ENCODE measurements at regions not wholly inside any gene's neighbourhood (a gene's known extent, or its start where the extent isn't known, plus 50 kb on each side); places are given as distances from the start of the nearest gene placed in this dataset.

DNA sequence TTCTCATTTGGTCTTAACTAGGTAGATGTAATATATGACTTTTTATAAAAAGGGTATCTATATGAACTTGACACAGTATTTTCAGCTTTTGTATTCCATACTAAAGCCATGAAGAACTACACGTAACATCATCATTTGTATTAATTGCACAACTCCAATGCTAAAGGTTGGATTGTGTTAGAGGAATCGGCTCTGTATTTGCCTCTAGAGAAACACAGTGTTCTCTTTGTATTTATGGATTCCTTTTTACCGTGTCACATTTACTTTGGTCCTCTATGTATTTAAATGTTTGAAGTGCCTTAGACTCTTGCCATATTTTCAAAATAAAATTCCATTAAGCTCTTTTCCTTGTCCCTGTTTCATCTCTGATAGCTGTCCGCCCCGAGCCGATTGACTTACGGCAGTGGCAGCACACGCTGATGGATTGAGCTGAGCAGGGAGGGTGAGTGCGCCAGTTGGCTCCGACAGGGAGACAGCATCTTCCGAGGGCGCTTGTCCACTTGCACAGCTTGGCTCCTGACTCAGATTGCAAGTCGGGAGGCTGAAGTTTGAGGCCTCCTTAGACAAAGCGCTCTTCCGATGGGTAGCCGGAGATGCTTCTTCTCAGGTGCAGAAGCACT lies 95.6 kb upstream of the DMRT1 start:
- no peak overlapping the region for H3K27ac ChIP-seq
- H3K4me1 ChIP-seq (ENCODE audit: low read depth): no peaks in the 10 kb centered on the region
- no peaks in the 10 kb centered on the region for H3K27me3 ChIP-seq
- H3K36me3 ChIP-seq: peaks cover 33% of the 10 kb centered on the region
- TF ChIP-seq, protein P1, sequence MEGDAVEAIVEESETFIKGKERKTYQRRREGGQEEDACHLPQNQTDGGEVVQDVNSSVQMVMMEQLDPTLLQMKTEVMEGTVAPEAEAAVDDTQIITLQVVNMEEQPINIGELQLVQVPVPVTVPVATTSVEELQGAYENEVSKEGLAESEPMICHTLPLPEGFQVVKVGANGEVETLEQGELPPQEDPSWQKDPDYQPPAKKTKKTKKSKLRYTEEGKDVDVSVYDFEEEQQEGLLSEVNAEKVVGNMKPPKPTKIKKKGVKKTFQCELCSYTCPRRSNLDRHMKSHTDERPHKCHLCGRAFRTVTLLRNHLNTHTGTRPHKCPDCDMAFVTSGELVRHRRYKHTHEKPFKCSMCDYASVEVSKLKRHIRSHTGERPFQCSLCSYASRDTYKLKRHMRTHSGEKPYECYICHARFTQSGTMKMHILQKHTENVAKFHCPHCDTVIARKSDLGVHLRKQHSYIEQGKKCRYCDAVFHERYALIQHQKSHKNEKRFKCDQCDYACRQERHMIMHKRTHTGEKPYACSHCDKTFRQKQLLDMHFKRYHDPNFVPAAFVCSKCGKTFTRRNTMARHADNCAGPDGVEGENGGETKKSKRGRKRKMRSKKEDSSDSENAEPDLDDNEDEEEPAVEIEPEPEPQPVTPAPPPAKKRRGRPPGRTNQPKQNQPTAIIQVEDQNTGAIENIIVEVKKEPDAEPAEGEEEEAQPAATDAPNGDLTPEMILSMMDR (IDR thresholded peaks at IDR 0.05; ENCODE audit: low read depth, low read length): no peak
- H3K4me3 ChIP-seq: no peak overlapping the region
- no peaks in the 10 kb centered on the region for H3K9me3 ChIP-seq (ENCODE audit: low read depth)
- DNase-seq (ENCODE audit: low read depth in 1 of 2, low spot score in 1 of 2): no peak

DNA sequence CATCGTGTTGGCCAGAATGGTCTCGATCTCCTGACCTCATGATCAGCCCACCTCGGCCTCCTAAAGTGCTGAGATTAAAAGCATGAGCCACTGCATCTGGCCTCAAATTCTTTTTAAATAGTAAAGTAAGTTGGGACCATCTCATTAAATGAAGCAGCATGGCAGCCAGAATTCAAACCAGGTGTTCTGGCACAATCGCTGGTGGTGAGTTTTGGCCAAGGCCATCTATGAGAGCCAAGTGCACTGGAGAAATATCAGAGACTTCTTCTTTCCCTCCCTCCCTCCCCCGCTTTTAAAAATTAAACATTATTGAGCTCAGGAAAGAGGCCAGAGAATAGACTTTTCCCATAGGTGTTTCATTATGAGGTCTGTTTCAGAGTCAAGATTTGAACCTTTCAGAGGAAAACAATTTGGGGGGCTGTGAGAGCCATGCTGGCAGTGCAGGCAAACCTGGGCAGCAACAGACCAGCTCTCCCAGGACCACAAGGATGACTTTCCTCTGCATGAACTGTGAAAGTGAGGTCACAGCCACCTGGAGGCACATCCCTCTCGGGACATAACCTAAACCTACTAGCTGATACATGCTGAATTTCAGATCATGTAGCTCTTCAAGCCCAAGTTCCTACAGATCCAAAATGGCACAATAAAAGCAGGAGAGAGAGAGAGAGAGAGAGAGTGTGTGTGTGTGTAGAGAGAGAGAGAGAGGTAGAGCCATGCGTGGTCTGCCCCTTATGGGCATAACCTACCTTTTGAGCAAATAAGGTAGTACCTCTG lies 94.6 kb upstream of the DMRT1 start:
- Histone ChIP-seq H3K4me3 (no peak overlapping the region), H3K36me3 (peaks cover 33% of the 10 kb centered on the region), H3K4me1 (ENCODE audit: low read depth) (no peaks in the 10 kb centered on the region), H3K27me3 (no peaks in the 10 kb centered on the region), H3K27ac (no peak overlapping the region), H3K9me3 (ENCODE audit: low read depth) (no peaks in the 10 kb centered on the region)
- TF ChIP-seq, protein P1 (IDR thresholded peaks at IDR 0.05; ENCODE audit: low read depth, low read length): no peak
- DNase-seq (ENCODE audit: low read depth in 1 of 2, low spot score in 1 of 2): no peak

DNA sequence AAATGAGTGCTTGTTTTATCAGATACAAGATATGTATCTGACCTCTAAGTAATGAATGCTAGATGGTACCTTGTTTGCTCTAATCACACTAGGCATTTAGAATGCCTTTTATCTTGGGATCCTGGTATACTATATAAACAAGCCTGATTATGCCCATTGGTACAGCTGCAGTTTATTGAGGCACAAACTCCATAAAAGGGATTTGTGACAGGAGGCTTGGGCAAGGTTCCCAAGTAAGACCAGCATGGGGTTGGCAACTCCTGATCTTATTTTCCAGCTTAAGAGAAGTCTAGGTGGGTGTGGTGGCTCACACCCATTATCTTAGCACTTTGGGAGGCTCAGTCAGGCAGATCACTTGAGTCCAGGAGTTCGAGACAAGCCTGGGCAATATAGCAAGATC lies 93.9 kb upstream of the DMRT1 start:
- Histone ChIP-seq H3K27ac (no peak overlapping the region), H3K36me3 (peaks cover 29% of the 10 kb centered on the region), H3K4me1 (ENCODE audit: low read depth) (no peaks in the 10 kb centered on the region), H3K9me3 (ENCODE audit: low read depth) (no peaks in the 10 kb centered on the region), H3K4me3 (no peak overlapping the region), H3K27me3 (no peaks in the 10 kb centered on the region)
- TF ChIP-seq, protein P1 (IDR thresholded peaks at IDR 0.05; ENCODE audit: low read depth, low read length): no peak
- DNase-seq (ENCODE audit: low read depth in 1 of 2, low spot score in 1 of 2): no peak

- H3K27me3 ChIP-seq: no peaks in the 10 kb centered on the region
- H3K27ac ChIP-seq: no peak overlapping the region
- H3K4me3 ChIP-seq: no peak overlapping the region
- no peaks in the 10 kb centered on the region for H3K4me1 ChIP-seq (ENCODE audit: low read depth)
- TF ChIP-seq, protein P1 (IDR thresholded peaks at IDR 0.05; ENCODE audit: low read depth, low read length): no peak
- H3K9me3 ChIP-seq (ENCODE audit: low read depth): no peaks in the 10 kb centered on the region
- peaks cover 15% of the 10 kb centered on the region for H3K36me3 ChIP-seq
- no peak for DNase-seq (ENCODE audit: low read depth in 1 of 2, low spot score in 1 of 2)
These were observed 92.5 kb upstream of the DMRT1 start for GRCh38 chr9:748861-749497.

DNA sequence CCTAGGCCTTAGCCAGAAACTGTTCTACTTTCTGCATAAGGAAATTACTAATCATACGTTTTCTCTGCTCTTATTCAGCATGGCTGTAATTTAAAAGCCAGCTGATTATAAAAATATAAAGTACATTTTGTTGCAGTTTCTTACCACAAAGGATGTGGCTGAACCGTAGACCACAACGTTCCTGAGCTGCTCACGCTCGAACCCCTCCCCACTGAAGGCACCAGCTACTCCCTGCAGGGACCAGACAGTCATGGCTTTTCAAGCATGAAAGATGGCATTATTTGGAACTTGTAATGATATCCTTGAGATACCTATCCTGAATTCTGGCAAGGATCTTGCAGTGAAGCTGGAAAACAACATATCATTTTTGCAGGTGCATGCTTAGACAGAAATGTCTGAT lies 91.8 kb upstream of the DMRT1 start:
- Histone ChIP-seq H3K9me3 (ENCODE audit: low read depth) (no peaks in the 10 kb centered on the region), H3K27ac (no peak overlapping the region), H3K36me3 (peaks cover 12% of the 10 kb centered on the region), H3K27me3 (no peaks in the 10 kb centered on the region), H3K4me1 (ENCODE audit: low read depth) (no peaks in the 10 kb centered on the region), H3K4me3 (no peak overlapping the region)
- DNase-seq (ENCODE audit: low read depth in 1 of 2, low spot score in 1 of 2): no peak
- TF ChIP-seq, protein P1 (IDR thresholded peaks at IDR 0.05; ENCODE audit: low read depth, low read length): no peak
